BLaER1 treated with 17β-estradiol and CSF1 and Interleukin-3, amounts not matched to agents 10 nM and 100 nM (cell line): ENCODE measurements at regions not wholly inside any gene's neighbourhood (a gene's known extent, or its start where the extent isn't known, plus 50 kb on each side); places are given as distances from the start of the nearest gene placed in this dataset.
A peak's percentile ranks its signal among the peaks of the same experiment; 100 is the strongest.

ENCODE experiments used
- H3K27ac ChIP-seq, 11 experiments: shearing (Covaris generic); formaldehyde crosslinking; 2 replicates each; pipeline ENCODE4 v1.8.1; 2022
- H3K27me3 ChIP-seq, 11 experiments: shearing (Covaris generic); formaldehyde crosslinking; 2 replicates each; pipeline ENCODE4 v1.8.1; 2022
- H3K36me3 ChIP-seq, 11 experiments: shearing (Covaris generic); formaldehyde crosslinking; 2 replicates each; pipeline ENCODE4 v1.8.1; 2022
- H3K4me1 ChIP-seq, 10 experiments: shearing (Covaris generic); formaldehyde crosslinking; 2 replicates each; pipeline ENCODE4 v1.8.1; 2022
- H3K4me2 ChIP-seq, 11 experiments: shearing (Covaris generic); formaldehyde crosslinking; 2 replicates each; pipeline ENCODE4 v1.8.1; 2022
- H3K4me3 ChIP-seq, 10 experiments: shearing (Covaris generic); formaldehyde crosslinking; 2 replicates each; pipeline ENCODE4 v1.8.1; 2022
- H3K9ac ChIP-seq, 11 experiments: shearing (Covaris generic); formaldehyde crosslinking; 2 replicates each; pipeline ENCODE4 v1.8.1; 2022
- H3K9me3 ChIP-seq, 11 experiments: shearing (Covaris generic); formaldehyde crosslinking; replicated peaks in 1 of 11; 2 replicates each; pipeline ENCODE4 v1.8.1; 2022
- H4K20me1 ChIP-seq, 11 experiments: shearing (Covaris generic); formaldehyde crosslinking; 2 replicates each; pipeline ENCODE4 v1.8.1; 2022
- Cebpa-rat ChIP-seq, 11 experiments: shearing (Covaris generic); IDR thresholded peaks; 2 replicates each; pipeline ENCODE4 v1.8.1; 2022

DNA sequence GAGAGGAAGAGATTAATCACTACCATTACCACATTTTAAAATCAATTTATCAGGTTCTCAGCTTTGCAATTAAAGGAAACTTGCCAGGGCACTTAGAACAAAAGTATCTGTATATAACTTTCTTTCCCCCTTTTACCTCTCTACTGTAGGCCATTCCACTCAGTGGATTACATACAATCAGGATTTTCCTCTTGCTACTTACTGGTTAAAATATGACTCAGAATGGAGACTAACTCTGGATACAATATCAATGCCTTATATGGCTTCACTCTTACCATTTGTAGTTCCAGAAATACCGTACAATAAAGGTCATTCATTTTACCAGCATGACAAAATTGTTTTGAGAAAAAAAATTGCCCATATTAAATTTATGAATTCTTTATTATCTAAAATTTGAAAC lies 706.8 kb downstream of the KCNA4 start:
- Histone ChIP-seq H3K9me3 (no peaks in the 10 kb centered on the region), H3K4me3 (no peak overlapping the region), H3K4me2 (no peak overlapping the region), H3K9ac (no peak overlapping the region), H3K27ac (no peak overlapping the region), H3K36me3 (no peaks in the 10 kb centered on the region), H3K4me1 (peaks cover 0 to 8% (median 4%) of the 10 kb centered on the region in 10 experiments; a peak in 7 of 20 replicates), H4K20me1 (no peaks in the 10 kb centered on the region), H3K27me3 (no peaks in the 10 kb centered on the region)
- TF ChIP-seq Cebpa-rat (IDR thresholded peaks at IDR 0.05), result no peak

GRCh38 chr11:29306527-29306926 lies 710.3 kb downstream of the KCNA4 start:
- H4K20me1 ChIP-seq, result no peaks in the 10 kb centered on the region
- no peak overlapping the region for H3K9ac ChIP-seq
- TF ChIP-seq Cebpa-rat (IDR thresholded peaks at IDR 0.05), result no peak
- no peak overlapping the region for H3K4me2 ChIP-seq
- no peaks in the 10 kb centered on the region for H3K36me3 ChIP-seq
- H3K4me1 ChIP-seq, result peaks cover 0 to 9% (median 4%) of the 10 kb centered on the region in 10 experiments; a peak in 7 of 20 replicates
- no peaks in the 10 kb centered on the region for H3K27me3 ChIP-seq
- no peak overlapping the region for H3K4me3 ChIP-seq
- H3K27ac ChIP-seq, result no peak overlapping the region
- H3K9me3 ChIP-seq, result no peaks in the 10 kb centered on the region

DNA sequence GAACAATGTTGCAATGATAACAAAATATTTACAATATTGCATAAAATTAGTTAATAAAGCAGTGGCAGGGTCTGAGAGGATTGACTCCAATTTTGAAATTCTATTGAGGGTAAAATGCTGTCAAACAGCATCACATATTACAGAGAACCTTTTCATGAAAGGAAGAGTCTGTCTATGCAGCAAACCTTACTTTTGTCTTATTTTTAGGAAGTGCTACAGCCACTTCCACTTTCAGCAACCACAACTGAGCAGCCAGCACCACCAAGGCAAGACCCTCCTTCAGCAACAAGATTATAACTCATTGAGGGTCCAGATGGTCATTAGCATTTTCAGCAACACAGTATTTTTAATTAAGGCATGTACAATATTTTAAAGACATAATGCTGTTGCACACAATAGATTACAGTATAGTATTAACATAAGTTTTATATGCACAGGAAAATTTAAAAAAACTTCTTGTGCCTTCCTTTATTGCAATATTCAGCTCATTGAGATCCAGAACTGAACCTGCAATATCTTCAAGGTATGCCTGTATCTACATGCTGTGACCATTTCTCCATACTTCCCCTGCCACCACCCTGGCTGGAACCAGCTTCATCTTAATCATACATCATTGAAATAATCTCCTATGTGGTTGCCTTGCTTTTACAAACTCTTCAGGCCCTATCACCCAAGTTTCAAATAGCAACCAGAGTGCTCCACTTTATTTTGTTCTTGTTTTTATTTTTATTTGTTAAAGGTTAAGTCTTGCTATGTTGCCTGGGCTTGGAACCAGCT lies 711.2 kb downstream of the KCNA4 start:
- Histone ChIP-seq H4K20me1 (no peaks in the 10 kb centered on the region), H3K27ac (no peak overlapping the region), H3K27me3 (no peaks in the 10 kb centered on the region), H3K36me3 (no peaks in the 10 kb centered on the region), H3K4me1 (peaks cover 0 to 9% (median 4%) of the 10 kb centered on the region in 10 experiments; a peak in 7 of 20 replicates), H3K4me2 (peak overlapping the region in 3 of 11 experiments; percentile 4 to 29 (median 11); a peak in 3 of 22 replicates), H3K9me3 (no peaks in the 10 kb centered on the region), H3K9ac (no peak overlapping the region), H3K4me3 (no peak overlapping the region)
- TF ChIP-seq Cebpa-rat (IDR thresholded peaks at IDR 0.05), result no peak

DNA sequence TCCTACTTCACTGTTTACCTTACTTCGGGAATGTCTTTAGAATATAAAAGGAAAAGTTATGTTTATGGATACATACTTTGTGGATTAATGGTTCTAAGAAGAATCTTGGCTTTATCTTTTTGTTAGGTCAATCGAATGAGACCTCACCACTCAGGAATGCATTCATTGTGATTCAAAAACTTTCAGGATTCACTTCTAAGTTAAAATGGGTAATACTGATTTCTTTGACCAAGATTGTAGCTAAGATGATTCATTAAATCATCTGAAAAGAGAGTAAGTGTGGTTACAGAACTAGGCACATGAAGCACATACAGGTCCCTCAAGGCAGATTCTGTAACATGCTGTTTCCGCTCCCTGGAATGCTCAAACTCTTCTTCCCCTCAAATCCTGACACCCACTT lies 716.4 kb downstream of the KCNA4 start:
- H3K9me3 ChIP-seq, result no peaks in the 10 kb centered on the region
- H3K27ac ChIP-seq, result no peak overlapping the region
- H4K20me1 ChIP-seq, result no peaks in the 10 kb centered on the region
- H3K4me2 ChIP-seq, result no peak overlapping the region
- no peak overlapping the region for H3K9ac ChIP-seq
- H3K27me3 ChIP-seq, result no peaks in the 10 kb centered on the region
- no peak overlapping the region for H3K4me3 ChIP-seq
- no peak for TF ChIP-seq Cebpa-rat (IDR thresholded peaks at IDR 0.05)
- H3K4me1 ChIP-seq, result peaks cover 0 to 5% (median 2%) of the 10 kb centered on the region in 10 experiments; a peak in 6 of 20 replicates
- H3K36me3 ChIP-seq, result no peaks in the 10 kb centered on the region

DNA sequence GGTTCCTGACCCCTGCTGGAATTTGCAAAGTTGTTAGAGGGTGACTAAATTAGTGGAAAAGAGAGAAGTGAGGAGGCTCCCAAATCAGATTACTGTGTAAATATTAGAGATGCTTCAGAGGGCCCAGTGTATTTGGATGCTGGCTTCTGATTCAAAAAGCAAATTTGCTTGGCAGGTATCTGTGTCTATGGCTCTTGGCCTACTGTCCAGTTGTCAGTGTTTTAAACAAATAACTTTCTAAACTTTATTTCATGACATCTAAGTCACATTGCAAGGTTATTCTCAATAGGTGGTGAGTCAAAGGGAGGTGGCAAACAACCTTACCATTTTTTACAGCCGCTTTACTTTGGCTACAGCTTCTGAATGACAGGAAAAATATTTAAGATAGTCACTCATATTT lies 720.1 kb downstream of the KCNA4 start:
- Histone ChIP-seq H3K4me1 (peaks cover 5 to 21% (median 15%) of the 10 kb centered on the region in 10 experiments; a peak in 16 of 20 replicates), H3K9me3 (no peaks in the 10 kb centered on the region), H3K36me3 (no peaks in the 10 kb centered on the region), H3K27ac (no peak overlapping the region), H3K4me2 (no peak overlapping the region), H3K9ac (no peak overlapping the region), H3K27me3 (no peaks in the 10 kb centered on the region), H3K4me3 (no peak overlapping the region), H4K20me1 (no peaks in the 10 kb centered on the region)
- TF ChIP-seq Cebpa-rat (IDR thresholded peaks at IDR 0.05), result no peak

GRCh38 chr11:29293825-29294224 lies 723.0 kb downstream of the KCNA4 start:
- no peaks in the 10 kb centered on the region for H3K36me3 ChIP-seq
- H3K4me1 ChIP-seq, result peaks cover 5 to 21% (median 15%) of the 10 kb centered on the region in 10 experiments; a peak in 16 of 20 replicates
- no peak overlapping the region for H3K4me3 ChIP-seq
- H3K9ac ChIP-seq, result no peak overlapping the region
- no peaks in the 10 kb centered on the region for H4K20me1 ChIP-seq
- H3K27me3 ChIP-seq, result no peaks in the 10 kb centered on the region
- peak overlapping the region; percentile 10 to 68 (median 39); a peak in 19 of 22 replicates for H3K4me2 ChIP-seq
- no peaks in the 10 kb centered on the region for H3K9me3 ChIP-seq
- peak overlapping the region in 5 of 11 experiments; percentile 0 to 46 (median 12); a peak in 5 of 22 replicates for H3K27ac ChIP-seq
- no peak for TF ChIP-seq Cebpa-rat (IDR thresholded peaks at IDR 0.05)

DNA sequence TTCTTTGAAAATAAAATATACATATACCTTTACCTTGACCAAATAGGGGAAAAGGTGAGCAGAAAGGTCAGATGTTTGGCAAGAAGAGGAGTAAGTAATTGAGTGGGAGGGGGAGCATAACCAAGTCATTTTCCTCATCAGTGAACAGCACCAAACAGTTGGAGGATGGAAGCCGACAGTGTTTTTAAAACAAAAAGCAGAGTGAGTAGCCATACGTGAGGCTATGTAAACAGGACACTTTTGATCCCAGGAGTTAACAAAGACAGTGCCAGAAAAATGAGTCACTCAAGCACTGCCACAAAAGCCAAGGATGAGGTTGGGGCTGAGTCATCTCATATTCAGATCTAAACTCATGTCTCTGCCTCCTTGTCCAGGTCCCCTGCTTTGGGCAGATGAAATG lies 734.7 kb downstream of the KCNA4 start:
- no peak overlapping the region for H3K4me3 ChIP-seq
- H3K4me2 ChIP-seq, result no peak overlapping the region
- no peak overlapping the region for H3K9ac ChIP-seq
- TF ChIP-seq Cebpa-rat (IDR thresholded peaks at IDR 0.05), result no peak
- no peaks in the 10 kb centered on the region for H3K9me3 ChIP-seq
- no peaks in the 10 kb centered on the region for H3K36me3 ChIP-seq
- H3K27ac ChIP-seq, result no peak overlapping the region
- H4K20me1 ChIP-seq, result no peaks in the 10 kb centered on the region
- no peaks in the 10 kb centered on the region for H3K27me3 ChIP-seq
- H3K4me1 ChIP-seq, result no peaks in the 10 kb centered on the region

DNA sequence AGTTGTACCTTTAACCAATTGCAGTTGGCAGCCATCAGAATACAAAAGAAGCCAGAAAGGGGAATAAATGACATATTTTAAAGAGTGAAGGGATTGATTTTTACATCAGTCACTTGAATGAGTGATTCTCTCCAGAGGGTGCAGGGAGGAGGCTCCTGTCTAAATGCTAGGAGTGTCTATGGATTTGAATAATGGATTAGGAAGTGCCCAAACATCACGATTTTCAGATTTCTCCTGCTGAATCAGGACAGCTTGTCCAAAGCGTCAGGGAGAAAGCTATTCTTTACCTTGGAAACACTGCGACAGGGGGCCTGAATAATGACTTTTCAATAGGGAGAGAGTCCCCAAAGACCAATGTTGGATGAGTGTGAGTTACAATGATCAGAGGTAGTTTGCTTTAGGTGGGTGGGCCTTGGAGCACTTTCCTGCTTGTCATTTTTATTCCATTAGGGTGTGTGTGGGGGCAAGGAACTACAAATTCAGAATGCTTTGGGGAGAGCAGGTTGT lies 735.5 kb downstream of the KCNA4 start:
- no peak overlapping the region for H3K9ac ChIP-seq
- H3K27ac ChIP-seq, result no peak overlapping the region
- no peak for TF ChIP-seq Cebpa-rat (IDR thresholded peaks at IDR 0.05)

DNA sequence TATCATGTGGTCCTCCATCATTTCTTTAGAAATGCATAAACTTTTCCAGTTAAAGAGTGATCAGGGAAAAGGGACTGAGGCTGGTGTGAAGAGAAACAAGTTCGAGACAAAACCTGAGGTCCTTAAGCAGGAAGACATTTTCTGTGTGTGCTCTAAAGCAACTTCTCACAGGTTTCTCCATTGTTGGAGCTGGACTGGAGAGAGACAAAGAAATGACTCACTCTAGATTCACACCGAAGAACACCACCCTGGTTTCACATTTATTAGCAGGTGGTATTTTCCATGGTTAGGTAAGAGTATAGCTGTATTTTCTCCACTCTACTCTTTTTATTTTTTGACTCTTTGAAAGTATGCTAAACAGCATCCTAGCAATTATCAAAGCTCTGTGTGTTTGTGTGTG lies 736.4 kb downstream of the KCNA4 start:
- Histone ChIP-seq H3K27ac (no peak overlapping the region), H3K9ac (no peak overlapping the region), H3K4me2 (no peak overlapping the region), H3K4me1 (no peaks in the 10 kb centered on the region), H3K27me3 (no peaks in the 10 kb centered on the region), H3K36me3 (no peaks in the 10 kb centered on the region), H3K9me3 (no peaks in the 10 kb centered on the region), H4K20me1 (no peaks in the 10 kb centered on the region), H3K4me3 (no peak overlapping the region)
- no peak for TF ChIP-seq Cebpa-rat (IDR thresholded peaks at IDR 0.05)

More for the DNA sequence above, 735.5 kb downstream of the KCNA4 start:
- Histone ChIP-seq H3K9me3 (no peaks in the 10 kb centered on the region), H3K4me1 (no peaks in the 10 kb centered on the region), H4K20me1 (no peaks in the 10 kb centered on the region), H3K4me2 (no peak overlapping the region), H3K36me3 (no peaks in the 10 kb centered on the region), H3K4me3 (no peak overlapping the region), H3K27me3 (no peaks in the 10 kb centered on the region)

GRCh38 chr11:29279716-29280115 lies 737.1 kb downstream of the KCNA4 start:
- Histone ChIP-seq H3K9me3 (no peaks in the 10 kb centered on the region), H3K27ac (no peak overlapping the region), H3K36me3 (no peaks in the 10 kb centered on the region), H3K9ac (no peak overlapping the region), H4K20me1 (no peaks in the 10 kb centered on the region), H3K27me3 (no peaks in the 10 kb centered on the region), H3K4me2 (no peak overlapping the region), H3K4me3 (no peak overlapping the region), H3K4me1 (no peaks in the 10 kb centered on the region)
- no peak for TF ChIP-seq Cebpa-rat (IDR thresholded peaks at IDR 0.05)
